Sigmoid colon (tissue), 4 donors: ENCODE measurements at regions not wholly inside any gene's neighbourhood (a gene's known extent, or its start where the extent isn't known, plus 50 kb on each side); places are given as distances from the start of the nearest gene placed in this dataset.

Source experiments
- EP300 ChIP-seq, 4 donors: sonication (generic); formaldehyde crosslinking; IDR thresholded peaks; one replicate each; pipeline ENCODE4 v1.6.1; 2017; ENCODE audit warnings: antibody characterized with exemption in 4 of 4
- POLR2A ChIP-seq, 2 donors: fragments of 450-650 bp; IDR thresholded peaks; one replicate each; pipeline ENCODE4 v1.6.1; 2016; ENCODE audit warnings: antibody characterized with exemption in 2 of 2, mild to moderate bottlenecking in 2 of 2, moderate library complexity in 2 of 2
- TF ChIP-seq, protein P1 (sequence below), 4 experiments: fragments of 450-650 bp in 3 of 4; fragments of 200-600 bp in 1 of 4; IDR thresholded peaks; one replicate each; pipeline ENCODE4 v1.5.1; 2016 to 2019; ENCODE audit warnings: antibody characterized with exemption in 4 of 4, mild to moderate bottlenecking in 3 of 4, moderate library complexity in 2 of 4

DNA sequence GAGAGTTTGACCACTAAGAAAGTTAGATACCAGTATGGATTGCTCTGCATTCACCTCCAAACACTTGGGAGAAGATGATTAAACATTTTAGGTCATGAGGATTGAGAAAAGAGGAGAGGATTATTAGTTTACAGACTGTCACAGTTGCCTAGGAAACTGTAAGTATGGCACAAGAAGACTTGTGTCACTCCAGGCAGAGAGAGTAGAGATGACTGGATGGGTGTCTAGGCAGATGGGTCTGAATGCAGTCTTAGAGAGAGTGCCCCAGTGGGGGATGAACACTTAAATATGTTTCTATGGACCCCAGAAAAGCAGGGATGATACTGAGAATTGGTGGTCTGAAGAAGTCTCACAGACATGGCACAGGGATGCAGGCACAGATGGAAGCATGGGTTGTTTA, 477.6 kb upstream of the B3GALT2 start:
- no peak for TF ChIP-seq POLR2A (IDR thresholded peaks at IDR 0.05)
- TF ChIP-seq, protein P1, sequence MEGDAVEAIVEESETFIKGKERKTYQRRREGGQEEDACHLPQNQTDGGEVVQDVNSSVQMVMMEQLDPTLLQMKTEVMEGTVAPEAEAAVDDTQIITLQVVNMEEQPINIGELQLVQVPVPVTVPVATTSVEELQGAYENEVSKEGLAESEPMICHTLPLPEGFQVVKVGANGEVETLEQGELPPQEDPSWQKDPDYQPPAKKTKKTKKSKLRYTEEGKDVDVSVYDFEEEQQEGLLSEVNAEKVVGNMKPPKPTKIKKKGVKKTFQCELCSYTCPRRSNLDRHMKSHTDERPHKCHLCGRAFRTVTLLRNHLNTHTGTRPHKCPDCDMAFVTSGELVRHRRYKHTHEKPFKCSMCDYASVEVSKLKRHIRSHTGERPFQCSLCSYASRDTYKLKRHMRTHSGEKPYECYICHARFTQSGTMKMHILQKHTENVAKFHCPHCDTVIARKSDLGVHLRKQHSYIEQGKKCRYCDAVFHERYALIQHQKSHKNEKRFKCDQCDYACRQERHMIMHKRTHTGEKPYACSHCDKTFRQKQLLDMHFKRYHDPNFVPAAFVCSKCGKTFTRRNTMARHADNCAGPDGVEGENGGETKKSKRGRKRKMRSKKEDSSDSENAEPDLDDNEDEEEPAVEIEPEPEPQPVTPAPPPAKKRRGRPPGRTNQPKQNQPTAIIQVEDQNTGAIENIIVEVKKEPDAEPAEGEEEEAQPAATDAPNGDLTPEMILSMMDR (IDR thresholded peaks at IDR 0.05), result no peak
- TF ChIP-seq EP300 (IDR thresholded peaks at IDR 0.05), result no peak
